ENCODE measurements at regions not wholly inside any gene's neighbourhood (a gene's known extent, or its start where the extent isn't known, plus 50 kb on each side); places are given as distances from the start of the nearest gene placed in this dataset.

DNA sequence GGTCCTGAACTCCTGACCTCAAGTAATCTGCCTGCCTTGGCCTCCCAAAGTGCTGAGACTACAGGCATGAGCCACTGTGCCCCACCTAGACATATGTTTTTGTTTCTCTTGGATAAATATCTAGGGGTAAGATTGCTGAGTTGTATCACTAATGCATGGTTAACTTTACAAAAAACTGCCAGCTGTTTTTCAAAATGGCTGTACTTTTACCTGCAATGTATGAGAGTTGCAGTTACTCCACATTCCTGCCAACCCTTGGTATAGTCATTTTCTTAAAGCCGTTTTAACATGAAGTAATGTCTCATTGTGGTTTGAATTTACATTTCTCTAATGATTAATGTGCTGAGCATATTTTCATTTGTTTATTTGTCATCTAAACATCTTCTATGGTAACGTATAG is 289.7 kb downstream of the UTRN start:
- in situ Hi-C loops (cut with HindIII; ENCODE audit: low pct_unique_long_range_greater_than_20kb, low sequenced_read_pairs) = no loop called here
- no peak for DNase-seq (ENCODE audit: low read depth, low spot score)

DNA sequence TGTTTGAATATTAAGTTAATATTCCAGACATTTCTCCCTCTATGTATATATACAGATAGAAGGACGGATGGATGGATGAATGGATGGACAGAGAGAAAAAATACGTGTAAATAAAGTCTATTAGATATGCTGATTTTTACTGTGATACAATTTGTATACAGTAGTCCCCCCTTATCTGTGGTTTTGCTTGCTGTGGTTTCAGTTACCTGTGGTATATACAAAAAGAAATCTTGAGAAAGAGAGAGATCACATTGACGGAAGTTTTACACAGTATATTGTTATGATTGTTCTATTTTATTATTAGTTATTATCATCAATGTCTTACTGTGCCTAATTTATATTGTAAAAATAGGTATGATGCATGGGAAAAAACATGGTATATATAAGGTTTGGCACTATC is 290.2 kb downstream of the UTRN start:
- no peak for DNase-seq (ENCODE audit: low read depth, low spot score)
- in situ Hi-C loops (cut with HindIII; ENCODE audit: low pct_unique_long_range_greater_than_20kb, low sequenced_read_pairs) = no loop called here

DNA sequence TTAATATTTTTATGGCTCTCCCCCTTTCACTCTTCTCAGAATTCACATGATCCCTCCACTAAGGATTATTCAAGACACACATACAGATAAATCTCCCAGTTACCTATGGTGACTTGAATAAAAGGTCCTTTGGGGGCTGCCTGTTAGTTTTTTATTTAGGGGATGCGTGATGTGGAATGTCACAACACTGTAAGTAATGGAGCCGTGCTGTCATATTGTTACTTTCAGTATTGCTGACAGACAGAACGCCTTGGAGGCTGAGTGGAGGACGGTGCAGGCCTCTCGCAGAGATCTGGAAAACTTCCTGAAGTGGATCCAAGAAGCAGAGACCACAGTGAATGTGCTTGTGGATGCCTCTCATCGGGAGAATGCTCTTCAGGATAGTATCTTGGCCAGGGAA is 291.7 kb downstream of the UTRN start:
- in situ Hi-C loops (cut with HindIII; ENCODE audit: low pct_unique_long_range_greater_than_20kb, low sequenced_read_pairs) = no loop called here
- DNase-seq (ENCODE audit: low read depth, low spot score) = no peak

DNA sequence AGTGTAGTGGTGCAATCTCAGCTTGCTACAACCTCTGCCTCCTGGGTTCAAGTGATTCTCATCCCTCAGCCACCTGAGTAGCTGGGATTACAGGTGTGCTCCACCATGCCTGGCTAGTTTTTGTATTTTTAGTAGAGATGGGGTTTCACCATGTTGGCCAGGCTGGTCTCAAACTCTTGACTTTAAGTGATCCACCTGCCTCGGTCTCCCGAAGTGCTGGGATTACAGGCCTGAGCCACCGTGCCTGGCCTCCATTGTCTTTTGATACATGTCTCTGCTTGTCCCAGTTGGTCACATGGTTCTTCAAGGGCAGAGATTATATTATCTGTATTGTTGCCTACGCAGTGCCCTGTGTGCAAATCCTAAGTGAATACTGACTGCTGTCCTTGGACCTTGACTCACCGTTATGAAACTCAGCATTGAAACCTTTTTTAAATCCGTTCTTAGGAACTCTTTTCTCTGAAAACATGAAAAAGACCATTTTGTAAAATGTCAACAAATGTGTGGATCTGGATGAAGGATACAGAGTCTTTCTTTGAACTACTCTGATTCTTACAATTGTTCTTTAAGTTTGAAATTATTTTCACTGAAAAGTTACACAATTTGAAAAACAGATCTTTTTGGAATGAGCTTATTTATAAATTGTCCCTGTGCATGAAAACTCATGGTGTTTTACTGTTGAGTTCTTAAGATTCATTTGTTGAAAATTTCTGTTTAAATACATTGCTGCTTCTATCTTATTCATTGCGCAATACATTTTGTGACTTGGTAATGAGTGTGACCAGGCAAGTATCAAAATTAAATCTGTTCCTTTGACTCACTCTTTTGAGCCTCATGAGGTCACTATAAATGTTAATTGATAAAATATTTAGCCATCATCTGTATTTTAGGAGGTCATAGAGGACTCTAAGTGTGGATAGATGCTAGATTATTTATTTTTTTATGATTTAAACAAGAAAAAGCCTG is 293.5 kb downstream of the UTRN start:
- in situ Hi-C loops (cut with HindIII; ENCODE audit: low pct_unique_long_range_greater_than_20kb, low sequenced_read_pairs) = no loop called here
- DNase-seq (ENCODE audit: low read depth, low spot score) = peak; percentile 22

DNA sequence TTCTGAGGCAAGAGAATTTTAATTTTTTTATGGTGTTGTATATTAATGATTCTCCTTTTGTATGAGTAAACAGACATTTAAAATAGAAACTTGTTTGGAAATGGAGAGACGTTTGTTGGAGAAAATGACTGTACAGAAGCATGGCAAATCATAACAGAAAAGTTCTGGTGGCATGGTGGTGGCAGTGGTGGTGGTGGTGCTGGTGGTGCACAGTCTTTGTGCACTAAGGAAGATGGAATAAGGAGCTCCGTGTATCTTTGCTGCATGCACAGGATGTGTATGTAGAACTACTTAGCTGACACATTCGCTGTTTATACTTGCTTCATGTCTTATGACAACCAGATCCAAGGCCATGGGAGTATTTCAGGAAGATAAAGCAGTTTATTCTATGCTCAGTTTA is 294.9 kb downstream of the UTRN start:
- DNase-seq (ENCODE audit: low read depth, low spot score) = no peak
- in situ Hi-C loops (cut with HindIII; ENCODE audit: low pct_unique_long_range_greater_than_20kb, low sequenced_read_pairs) = no loop called here

DNA sequence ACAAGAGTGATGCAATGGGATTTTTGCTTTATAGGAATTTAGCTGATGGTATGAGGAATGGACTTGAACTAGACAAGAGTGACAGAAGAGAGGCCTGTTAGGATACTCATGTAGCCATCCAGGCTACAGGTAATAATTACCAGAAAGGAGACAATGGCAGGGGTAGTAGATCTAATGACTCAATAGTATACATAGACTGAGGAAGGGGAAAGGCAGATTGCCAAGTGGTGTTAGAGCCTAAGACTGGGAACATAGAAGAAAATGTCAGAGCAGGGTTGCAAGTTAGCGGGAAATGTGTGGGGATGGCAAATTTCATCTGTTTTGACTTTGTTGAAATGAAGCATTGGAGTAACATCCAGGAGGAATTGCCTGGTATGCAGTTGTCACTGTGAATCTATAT is 295.6 kb downstream of the UTRN start:
- DNase-seq (ENCODE audit: low read depth, low spot score) = no peak
- in situ Hi-C loops (cut with HindIII; ENCODE audit: low pct_unique_long_range_greater_than_20kb, low sequenced_read_pairs) = no loop called here

DNA sequence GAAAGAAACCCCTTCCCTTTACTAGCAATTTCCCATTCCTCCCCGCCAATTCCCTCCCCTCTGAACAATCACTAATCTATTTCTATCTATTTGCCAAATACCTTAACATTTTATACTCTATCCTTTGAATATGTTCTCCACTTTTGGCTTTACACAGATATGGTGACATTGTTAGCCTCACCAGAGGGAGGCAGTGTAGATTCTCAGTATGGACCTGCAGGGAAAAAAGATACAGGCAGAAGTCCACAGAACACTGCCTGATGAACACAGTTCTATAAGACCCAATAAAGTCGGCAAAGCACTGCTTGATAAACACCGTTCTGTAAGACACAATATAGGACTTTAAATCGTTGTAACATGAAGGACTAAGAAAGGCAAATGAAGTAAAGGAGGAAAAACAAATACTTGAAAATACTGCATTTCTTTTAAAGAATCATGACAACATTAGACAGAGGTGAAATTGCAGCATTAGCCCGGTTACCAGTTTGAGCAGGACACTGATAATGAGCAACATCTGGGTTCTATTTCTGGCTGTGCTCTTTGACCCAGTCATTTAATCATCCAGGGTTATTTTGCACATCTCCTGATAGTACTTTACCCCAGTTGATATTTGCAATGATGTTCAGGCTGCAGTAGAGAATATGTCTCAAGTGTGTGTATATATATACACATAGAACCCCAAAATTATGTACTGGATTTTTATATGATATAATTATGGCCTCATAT is 296.8 kb downstream of the UTRN start:
- in situ Hi-C loops (cut with HindIII; ENCODE audit: low pct_unique_long_range_greater_than_20kb, low sequenced_read_pairs) = no loop called here
- DNase-seq (ENCODE audit: low read depth, low spot score) = peak; percentile 60

DNA sequence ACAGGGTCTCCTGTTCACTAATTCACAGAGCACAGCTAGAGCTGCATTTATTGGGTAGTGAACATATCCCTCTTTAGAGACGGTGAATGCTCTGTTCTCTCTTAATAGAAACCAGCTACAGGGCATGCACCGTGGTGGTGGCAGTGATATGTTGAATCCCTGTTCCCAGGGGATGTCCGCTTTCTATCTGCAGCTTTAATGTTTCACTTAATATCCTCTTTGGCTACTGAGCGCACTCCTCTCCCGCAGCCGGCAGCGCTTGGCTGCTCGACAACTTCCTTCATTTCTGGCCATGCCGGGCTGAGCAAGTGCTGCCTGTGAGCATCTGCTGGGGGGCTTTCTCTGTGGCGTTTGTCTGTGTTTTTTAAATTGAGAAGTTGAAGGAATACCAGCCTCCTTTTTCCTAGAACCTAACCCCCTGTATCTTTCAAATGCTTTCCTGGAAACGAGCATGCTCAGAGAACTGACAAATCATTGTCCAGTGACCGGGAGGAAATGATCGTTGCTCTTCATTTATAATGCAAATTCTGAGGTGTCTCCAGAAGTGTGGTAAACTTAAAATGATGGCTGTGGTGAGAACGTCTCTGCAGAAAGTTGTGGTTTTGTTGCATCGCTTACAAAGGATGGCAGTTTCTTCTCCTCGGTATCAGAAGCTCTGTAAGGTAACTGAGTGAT is 297.9 kb downstream of the UTRN start:
- in situ Hi-C loops (cut with HindIII; ENCODE audit: low pct_unique_long_range_greater_than_20kb, low sequenced_read_pairs) = no loop called here
- no peak for DNase-seq (ENCODE audit: low read depth, low spot score)

DNA sequence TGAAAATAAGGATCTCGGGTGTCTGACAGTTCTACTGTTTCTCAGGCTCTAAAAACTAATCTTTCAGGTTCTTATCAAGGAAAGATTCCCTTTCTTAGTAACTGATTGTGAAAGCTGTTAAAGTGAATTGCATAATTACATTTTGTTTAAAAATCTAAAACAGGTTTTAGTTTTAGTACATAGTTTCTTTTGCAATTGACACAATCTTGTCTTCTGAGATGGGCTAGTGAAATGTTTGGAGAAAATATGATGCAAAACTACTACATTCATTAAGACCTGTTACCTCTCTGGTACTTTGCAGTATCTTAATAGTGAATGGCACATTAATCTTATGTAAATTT is 298.4 kb downstream of the UTRN start:
- no peak for DNase-seq (ENCODE audit: low read depth, low spot score)
- in situ Hi-C loops (cut with HindIII; ENCODE audit: low pct_unique_long_range_greater_than_20kb, low sequenced_read_pairs) = no loop called here

DNA sequence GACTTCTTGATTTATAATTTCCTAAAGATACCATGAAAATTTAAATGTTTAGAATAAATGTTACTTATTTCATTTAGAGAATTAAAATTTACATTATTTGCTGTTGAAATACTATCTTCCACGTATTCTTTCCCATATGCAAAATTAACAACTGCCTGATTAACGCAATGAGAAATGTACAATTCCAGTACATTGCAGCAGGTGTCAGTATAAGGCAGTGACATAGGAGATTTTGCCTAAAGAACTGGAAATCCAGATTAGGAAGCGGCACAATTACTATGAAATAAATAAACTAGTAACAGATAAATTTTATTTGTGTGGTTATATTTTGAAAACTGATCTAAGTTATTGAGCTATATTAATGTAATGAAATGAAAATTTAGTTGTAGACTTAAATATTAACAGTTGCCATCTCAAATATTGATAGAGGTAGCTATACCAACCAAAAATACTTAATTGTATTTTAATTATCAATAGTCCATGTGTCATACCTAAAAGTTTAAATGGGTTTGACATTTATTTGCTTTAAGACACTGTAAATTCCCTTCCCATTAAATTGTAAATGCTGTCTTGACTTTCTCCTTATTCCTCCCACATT is 300.2 kb downstream of the UTRN start:
- DNase-seq (ENCODE audit: low read depth, low spot score) = peak; percentile 68
- in situ Hi-C loops (cut with HindIII; ENCODE audit: low pct_unique_long_range_greater_than_20kb, low sequenced_read_pairs) = no loop called here

DNA sequence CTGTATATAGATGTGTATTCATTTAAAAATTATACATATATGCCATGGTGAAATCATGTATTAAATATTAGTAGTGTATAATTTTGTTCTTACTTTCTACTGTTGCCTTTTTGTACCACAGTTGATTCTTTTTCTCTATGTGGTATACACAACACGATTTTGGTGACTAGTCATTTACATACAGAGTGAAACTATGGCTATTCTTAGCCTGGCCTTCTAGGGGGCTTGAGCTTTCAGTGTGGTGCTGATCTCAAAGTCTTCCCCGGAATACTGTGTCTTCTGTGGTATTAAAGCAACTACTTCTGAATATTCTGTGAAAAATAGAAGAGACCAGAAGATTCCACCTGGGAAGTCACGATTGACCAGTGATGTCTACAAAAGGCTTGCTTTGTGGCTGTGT is 301.9 kb downstream of the UTRN start:
- in situ Hi-C loops (cut with HindIII; ENCODE audit: low pct_unique_long_range_greater_than_20kb, low sequenced_read_pairs) = no loop called here

DNA sequence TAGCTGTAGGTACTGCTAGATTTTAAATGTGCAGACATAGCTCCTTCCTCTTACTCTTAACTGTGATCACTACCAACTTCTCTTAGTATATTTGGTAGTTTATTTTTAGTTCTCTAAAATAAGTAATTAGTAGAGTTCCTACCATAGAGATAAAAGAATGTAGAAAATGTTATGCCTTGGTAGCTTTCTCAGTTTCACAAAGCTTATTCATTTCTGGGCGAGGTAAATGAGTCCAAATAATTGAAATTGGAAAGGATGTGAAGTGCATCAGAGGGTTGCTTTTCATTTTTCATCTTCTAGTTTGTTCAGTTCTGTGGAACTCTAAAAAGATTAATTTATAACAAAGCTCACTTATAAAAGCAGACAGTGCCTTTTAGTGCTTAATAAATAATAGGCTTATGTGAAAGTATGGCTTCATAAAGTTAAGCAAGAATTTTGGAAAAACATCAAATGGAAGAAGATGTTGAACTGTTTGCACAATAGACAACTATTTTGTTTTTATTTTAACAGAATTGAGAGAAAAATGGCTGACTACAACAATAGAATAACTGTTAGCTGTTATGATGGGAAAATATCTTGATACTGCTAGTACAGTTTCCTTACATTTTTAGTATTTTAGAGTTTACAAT is 303.7 kb downstream of the UTRN start:
- no peak for DNase-seq (ENCODE audit: low read depth, low spot score)
- in situ Hi-C loops (cut with HindIII; ENCODE audit: low pct_unique_long_range_greater_than_20kb, low sequenced_read_pairs) = no loop called here

More for the DNA sequence above, 301.9 kb downstream of the UTRN start:
- no peak for DNase-seq (ENCODE audit: low read depth, low spot score)

DNA sequence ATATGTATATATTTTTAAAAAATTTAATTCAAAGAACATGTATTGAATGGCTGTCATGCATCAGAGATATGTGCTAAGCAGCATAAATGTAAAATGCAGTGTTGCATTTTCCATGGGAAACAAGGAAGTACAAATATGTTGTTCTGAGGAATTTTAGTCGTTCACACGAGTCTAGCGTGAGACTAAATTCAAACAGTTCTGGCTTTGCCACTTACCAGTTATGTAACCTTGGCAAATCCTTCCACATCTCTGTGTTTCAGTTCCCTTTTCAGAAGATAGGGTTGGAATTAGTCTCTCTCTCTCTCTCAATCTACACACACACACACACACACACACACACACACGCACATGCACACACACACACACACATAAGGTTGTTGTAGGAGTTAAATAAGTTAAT is 305.4 kb downstream of the UTRN start:
- DNase-seq (ENCODE audit: low read depth, low spot score) = no peak
- in situ Hi-C loops (cut with HindIII; ENCODE audit: low pct_unique_long_range_greater_than_20kb, low sequenced_read_pairs) = no loop called here

DNA sequence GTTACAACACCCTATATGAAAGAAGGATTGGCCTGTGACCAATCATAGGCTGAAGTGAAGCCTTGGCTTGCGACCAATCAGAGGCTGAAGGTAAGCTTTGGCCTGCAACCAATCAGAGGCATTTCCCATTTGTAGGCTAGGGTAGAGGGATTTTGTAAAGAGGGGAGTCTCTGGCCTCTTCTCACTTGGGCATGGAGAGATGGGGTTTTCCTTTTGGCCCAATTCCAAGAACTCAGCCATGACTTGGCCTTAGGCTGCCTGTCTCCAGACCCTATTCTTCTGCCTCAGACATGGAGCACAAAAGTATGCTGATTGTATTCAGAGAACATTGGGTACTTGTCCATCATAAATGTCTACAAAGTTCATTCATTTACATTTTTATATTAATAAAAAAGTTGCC is 308.3 kb downstream of the UTRN start:
- in situ Hi-C loops (cut with HindIII; ENCODE audit: low pct_unique_long_range_greater_than_20kb, low sequenced_read_pairs) = no loop called here
- DNase-seq (ENCODE audit: low read depth, low spot score) = no peak

DNA sequence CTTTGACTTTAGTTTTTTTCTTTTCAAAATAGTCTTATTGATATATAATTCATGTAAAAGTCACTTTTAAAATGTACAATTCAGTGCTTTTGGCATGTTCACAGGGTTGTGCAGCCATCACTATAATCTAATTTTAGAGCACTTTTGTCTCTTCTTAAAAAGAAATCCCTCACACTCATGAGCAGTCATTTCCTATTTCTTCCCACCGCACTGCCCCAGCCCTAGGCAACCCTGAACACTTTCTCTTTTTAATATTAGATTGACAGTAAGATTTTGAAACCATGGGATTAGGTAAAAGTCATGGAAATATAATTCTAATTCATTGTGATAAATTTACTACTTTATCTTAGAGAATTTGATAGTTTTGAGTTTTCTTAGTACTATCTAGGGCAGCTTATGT is 309.4 kb downstream of the UTRN start:
- no peak for DNase-seq (ENCODE audit: low read depth, low spot score)
- in situ Hi-C loops (cut with HindIII; ENCODE audit: low pct_unique_long_range_greater_than_20kb, low sequenced_read_pairs) = no loop called here

DNA sequence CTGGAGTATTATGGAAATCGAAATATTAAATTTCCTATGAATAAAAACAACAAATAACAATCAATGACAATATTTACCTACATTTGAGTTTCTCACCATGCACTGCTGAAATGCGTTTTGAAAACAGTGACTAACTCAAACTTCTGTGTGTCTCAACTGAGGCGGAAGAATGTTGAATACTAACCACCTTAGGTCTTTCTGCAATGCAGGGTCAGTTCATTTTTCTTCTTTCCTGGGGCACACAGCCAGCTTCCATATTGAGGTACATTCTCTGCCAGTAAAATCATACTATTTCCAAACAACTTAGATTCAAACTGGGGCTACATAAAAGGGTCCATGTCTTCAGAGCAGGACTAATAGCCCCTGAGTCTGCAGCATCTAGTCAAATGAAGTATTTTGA is 310.1 kb downstream of the UTRN start:
- in situ Hi-C loops (cut with HindIII; ENCODE audit: low pct_unique_long_range_greater_than_20kb, low sequenced_read_pairs) = no loop called here
- no peak for DNase-seq (ENCODE audit: low read depth, low spot score)

DNA sequence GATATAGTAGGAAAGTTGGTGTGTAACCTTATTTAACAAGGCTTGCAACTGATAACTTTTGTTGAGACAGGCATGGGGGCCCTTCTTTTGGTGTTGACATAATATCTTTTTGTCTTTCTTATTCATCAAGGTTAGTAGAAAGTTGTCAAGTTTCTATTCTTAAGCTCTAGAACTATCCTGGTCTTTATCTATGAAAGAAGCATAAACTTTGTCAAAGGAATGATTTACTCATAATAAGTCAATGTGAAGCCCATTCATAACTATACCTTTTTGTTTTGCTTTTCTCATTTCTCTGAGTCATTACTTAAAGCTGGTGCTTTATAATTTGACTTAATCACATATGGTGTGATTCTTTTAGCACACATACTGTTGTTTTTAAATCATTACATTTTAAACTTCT is 312.4 kb downstream of the UTRN start:
- no peak for DNase-seq (ENCODE audit: low read depth, low spot score)
- in situ Hi-C loops (cut with HindIII; ENCODE audit: low pct_unique_long_range_greater_than_20kb, low sequenced_read_pairs) = no loop called here

DNA sequence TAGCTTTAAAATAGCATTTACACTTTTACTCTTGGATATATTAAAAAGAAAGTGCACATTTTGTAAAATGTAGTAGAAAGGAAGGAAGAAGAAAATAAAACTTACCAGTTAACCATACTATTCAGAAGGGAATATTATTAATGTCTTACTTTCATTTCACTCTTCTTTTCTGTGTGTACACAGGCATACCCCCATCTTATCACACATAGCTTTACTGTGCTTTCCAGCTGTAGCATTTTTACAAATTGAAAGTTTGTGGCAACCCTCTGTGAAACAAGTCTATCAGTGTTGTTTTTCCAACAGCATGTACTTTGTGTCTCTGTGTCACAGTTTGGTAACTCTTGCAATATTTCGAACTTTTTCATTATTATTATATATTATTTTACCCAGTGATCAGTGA is 314.5 kb downstream of the UTRN start:
- no peak for DNase-seq (ENCODE audit: low read depth, low spot score)
- in situ Hi-C loops (cut with HindIII; ENCODE audit: low pct_unique_long_range_greater_than_20kb, low sequenced_read_pairs) = no loop called here
